HepG2 (cell line): ENCODE measurements at regions not wholly inside any gene's neighbourhood (a gene's known extent, or its start where the extent isn't known, plus 50 kb on each side); places are given as distances from the start of the nearest gene placed in this dataset.

Experiments used
- ATAC-seq: fragments of 200-7000 bp; cut with Tn5 transposase; 3 replicates; pipeline ENCODE4 v1.9.1; 2020; ENCODE audit warnings: mild to moderate bottlenecking, moderate library complexity
- BruUV-seq: library from RNA; stranded (reverse); fragments of 400-500 nt; replicated peaks from 2 replicates; lab custom pipeline; 2021; lab: Mats Ljungman, UMichigan
- CTCF ChIA-PET: fragments of 300-600 bp; formaldehyde crosslinking; extraction: SDS; loops from one replicate; lab custom pipeline; 2021; ENCODE audit warnings: low total read pairs, inconsistent platforms, low intra/inter-chr PET ratio; lab: Yijun Ruan, JAX
- POLR2A ChIA-PET: fragments of 350-600 bp; sonication (Branson Sonifier 250); formaldehyde crosslinking; loops from one replicate; lab custom pipeline; 2020; ENCODE audit warnings: antibody characterized with exemption, inconsistent platforms; lab: Yijun Ruan, JAX
- DNase-seq: peaks from one replicate; pipeline ENCODE4 v3.0.0-alpha.2; 2015; ENCODE audit warnings: low spot score
- FAIRE-seq: peaks from 3 replicates; lab custom pipeline; 2011; peaks lifted over from hg19 to GRCh38; lab: Jason Lieb, UNC
- H2AFZ ChIP-seq: one replicate; pipeline ENCODE4 v1.6.1; 2011; ENCODE audit warnings: low read length, inconsistent platforms
- H3K27ac ChIP-seq: fragments of 300-600 bp; 3 replicates; pipeline ENCODE4 v1.8.0; 2011; ENCODE audit warnings: mixed run types, mild to moderate bottlenecking, mixed read lengths, low read length, inconsistent platforms; ENCODE audit not compliant: insufficient read depth; ENCODE audit errors: extremely low read length
- H3K27me3 ChIP-seq, 2 experiments: fragments of 200-600 bp in 1 of 2; 2 replicates in 1 of 2; 3 replicates in 1 of 2; pipeline versions ENCODE4 v1.6.0 to v1.8.0; 2011; ENCODE audit warnings: low read length in 2 of 2, mild to moderate bottlenecking in 2 of 2, moderate library complexity in 2 of 2, inconsistent platforms in 1 of 2; ENCODE audit not compliant: insufficient read depth in 2 of 2, control insufficient read depth in 1 of 2
- H3K36me3 ChIP-seq, 2 experiments: fragments of 200-600 bp in 1 of 2; replicated peaks in 1 of 2; 2 replicates in 1 of 2; 3 replicates in 1 of 2; pipeline versions ENCODE4 v1.5.1 to v1.8.0; 2011; ENCODE audit warnings: low read length in 2 of 2, inconsistent platforms in 1 of 2; ENCODE audit not compliant: insufficient read depth in 2 of 2, control insufficient read depth in 1 of 2
- H3K4me1 ChIP-seq: 2 replicates; pipeline ENCODE4 v1.5.1; 2012; ENCODE audit warnings: low read length, inconsistent platforms; ENCODE audit not compliant: insufficient read depth
- H3K4me2 ChIP-seq: 2 replicates; pipeline ENCODE4 v1.6.0; 2011; ENCODE audit warnings: low read depth, low read length, inconsistent platforms
- H3K4me3 ChIP-seq, 3 experiments: fragments of 200-600 bp in 1 of 3; sonication (generic), shearing (Covaris generic) in 1 of 3; replicated peaks in 1 of 3; 2 replicates each; pipeline ENCODE4 v1.5.1; 2011 to 2016; ENCODE audit warnings: low read length in 3 of 3, inconsistent platforms in 2 of 3, low read depth in 2 of 3, mild to moderate bottlenecking in 2 of 3, control low read depth in 1 of 3, mixed read lengths in 1 of 3; ENCODE audit not compliant: insufficient read depth in 1 of 3
- H3K79me2 ChIP-seq: one replicate; pipeline ENCODE4 v1.6.1; 2011; ENCODE audit warnings: low read length, inconsistent platforms; ENCODE audit not compliant: insufficient read depth
- H3K9ac ChIP-seq: 2 replicates; pipeline ENCODE4 v1.6.0; 2011; ENCODE audit warnings: mild to moderate bottlenecking, low read depth, low read length, inconsistent platforms; ENCODE audit not compliant: insufficient read depth
- H3K9me3 ChIP-seq: 2 replicates; pipeline ENCODE4 v1.5.1; 2012; ENCODE audit warnings: mild to moderate bottlenecking, low read length
- H4K20me1 ChIP-seq: 2 replicates; pipeline ENCODE4 v1.6.0; 2011; ENCODE audit warnings: inconsistent platforms, mild to moderate bottlenecking, low read length, moderate library complexity; ENCODE audit not compliant: insufficient read depth
- ESRRA ChIP-seq: sonication (generic); formaldehyde crosslinking; IDR thresholded peaks from 2 replicates; pipeline ENCODE4 v1.5.1; 2020; ENCODE audit warnings: mild to moderate bottlenecking, low read depth, missing genetic modification reagents
- LCORL ChIP-seq, 2 experiments: fragments of 450-650 bp in 1 of 2; sonication (generic) in 1 of 2; formaldehyde crosslinking in 1 of 2; IDR thresholded peaks; 2 replicates each; pipeline versions ENCODE4 v1.5.0 to v1.6.1; 2017 to 2020; ENCODE audit warnings: antibody characterized with exemption in 1 of 2, missing genetic modification reagents in 1 of 2
- PHF21A ChIP-seq: sonication (generic); formaldehyde crosslinking; IDR thresholded peaks from 2 replicates; pipeline ENCODE4 v1.5.0; 2020; ENCODE audit warnings: mild to moderate bottlenecking, missing genetic modification reagents
- SP4 ChIP-seq: sonication (generic); formaldehyde crosslinking; IDR thresholded peaks from 2 replicates; pipeline ENCODE4 v1.8.1; 2023; ENCODE audit warnings: mild to moderate bottlenecking, missing genetic modification reagents
- ZBTB43 ChIP-seq: sonication (generic); formaldehyde crosslinking; conservative IDR thresholded peaks from 2 replicates; pipeline ENCODE4 v1.4.0; 2020; ENCODE audit warnings: missing genetic modification reagents
- ZNF3 ChIP-seq: IDR thresholded peaks from 2 replicates; pipeline ENCODE4 v1.7.0; 2017; ENCODE audit warnings: inconsistent platforms
- ZNF607 ChIP-seq: sonication (generic); formaldehyde crosslinking; IDR thresholded peaks from 2 replicates; pipeline ENCODE4 v1.5.1; 2020; ENCODE audit warnings: missing genetic modification reagents, mild to moderate bottlenecking, borderline replicate concordance
- ZNF615 ChIP-seq: sonication (generic); formaldehyde crosslinking; IDR thresholded peaks from 2 replicates; pipeline ENCODE4 v1.5.0; 2020; ENCODE audit warnings: mild to moderate bottlenecking, missing genetic modification reagents, borderline replicate concordance
- ZNF7 ChIP-seq: IDR thresholded peaks from 2 replicates; pipeline ENCODE4 v1.6.1; 2016; ENCODE audit warnings: missing biosample characterization, missing genetic modification reagents
- WGBS: methylation state at CpG from one replicate; pipeline ENCODE4 v1.1.6; 2017; ENCODE audit warnings: low lambda C conversion rate; 5-methylcytosine and 5-hydroxymethylcytosine counted together
- in situ Hi-C: cut with HindIII; loops from 2 replicates; pipeline ENCODE4 v1.10.0; 2017; ENCODE audit warnings: low pct_unique_long_range_greater_than_20kb; ENCODE audit not compliant: extremely low pct_ligation_motif_present
- intact Hi-C: fragments of 100-400 bp; cut with micrococcal nuclease; formaldehyde crosslinking; loops from one replicate; pipeline ENCODE4 v1.10.0; 2022; ENCODE audit not compliant: unreplicated experiment
- TF ChIP-seq, protein P1 (sequence below): sonication (generic); formaldehyde crosslinking; conservative IDR thresholded peaks from 2 replicates; pipeline ENCODE4 v1.4.0; 2020; ENCODE audit warnings: missing genetic modification reagents
- TF ChIP-seq, protein P2 (sequence below): sonication (generic); formaldehyde crosslinking; IDR thresholded peaks from 2 replicates; pipeline ENCODE4 v1.4.0; 2020; ENCODE audit warnings: missing genetic modification reagents, borderline replicate concordance

- WGBS = 4% methylated on average over 3 of the region's 4 CpGs
- intact Hi-C loops (no loop called here), in situ Hi-C loops (no loop called here)
- CTCF ChIA-PET = no interaction called here
- Histone ChIP-seq H3K4me3 (no peak overlapping the region), H3K27ac (no peak overlapping the region), H3K4me2 (no peak overlapping the region), H3K79me2 (no peaks in the 10 kb centered on the region), H3K36me3 (no peaks in the 10 kb centered on the region), H3K9me3 (no peaks in the 10 kb centered on the region), H2AFZ (no peak overlapping the region), H4K20me1 (no peaks in the 10 kb centered on the region), H3K4me1 (no peaks in the 10 kb centered on the region), H3K27me3 (no peaks in the 10 kb centered on the region), H3K9ac (no peak overlapping the region)
- no peak for DNase-seq
- no TSS peak for BruUV-seq
- TF ChIP-seq PHF21A (CRISPR knock-in tag) = no peak
- no peak for TF ChIP-seq ZNF615 (CRISPR knock-in tag)
- TF ChIP-seq, protein P1, sequence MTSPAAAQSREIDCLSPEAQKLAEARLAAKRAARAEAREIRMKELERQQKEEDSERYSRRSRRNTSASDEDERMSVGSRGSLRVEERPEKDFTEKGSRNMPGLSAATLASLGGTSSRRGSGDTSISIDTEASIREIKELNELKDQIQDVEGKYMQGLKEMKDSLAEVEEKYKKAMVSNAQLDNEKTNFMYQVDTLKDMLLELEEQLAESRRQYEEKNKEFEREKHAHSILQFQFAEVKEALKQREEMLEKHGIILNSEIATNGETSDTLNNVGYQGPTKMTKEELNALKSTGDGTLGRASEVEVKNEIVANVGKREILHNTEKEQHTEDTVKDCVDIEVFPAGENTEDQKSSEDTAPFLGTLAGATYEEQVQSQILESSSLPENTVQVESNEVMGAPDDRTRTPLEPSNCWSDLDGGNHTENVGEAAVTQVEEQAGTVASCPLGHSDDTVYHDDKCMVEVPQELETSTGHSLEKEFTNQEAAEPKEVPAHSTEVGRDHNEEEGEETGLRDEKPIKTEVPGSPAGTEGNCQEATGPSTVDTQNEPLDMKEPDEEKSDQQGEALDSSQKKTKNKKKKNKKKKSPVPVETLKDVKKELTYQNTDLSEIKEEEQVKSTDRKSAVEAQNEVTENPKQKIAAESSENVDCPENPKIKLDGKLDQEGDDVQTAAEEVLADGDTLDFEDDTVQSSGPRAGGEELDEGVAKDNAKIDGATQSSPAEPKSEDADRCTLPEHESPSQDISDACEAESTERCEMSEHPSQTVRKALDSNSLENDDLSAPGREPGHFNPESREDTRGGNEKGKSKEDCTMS (CRISPR knock-in tag) = no peak
- TF ChIP-seq, protein P2, sequence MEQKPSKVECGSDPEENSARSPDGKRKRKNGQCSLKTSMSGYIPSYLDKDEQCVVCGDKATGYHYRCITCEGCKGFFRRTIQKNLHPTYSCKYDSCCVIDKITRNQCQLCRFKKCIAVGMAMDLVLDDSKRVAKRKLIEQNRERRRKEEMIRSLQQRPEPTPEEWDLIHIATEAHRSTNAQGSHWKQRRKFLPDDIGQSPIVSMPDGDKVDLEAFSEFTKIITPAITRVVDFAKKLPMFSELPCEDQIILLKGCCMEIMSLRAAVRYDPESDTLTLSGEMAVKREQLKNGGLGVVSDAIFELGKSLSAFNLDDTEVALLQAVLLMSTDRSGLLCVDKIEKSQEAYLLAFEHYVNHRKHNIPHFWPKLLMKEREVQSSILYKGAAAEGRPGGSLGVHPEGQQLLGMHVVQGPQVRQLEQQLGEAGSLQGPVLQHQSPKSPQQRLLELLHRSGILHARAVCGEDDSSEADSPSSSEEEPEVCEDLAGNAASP (CRISPR knock-in tag) = no peak
- no peak for TF ChIP-seq ZNF607 (CRISPR knock-in tag)
- TF ChIP-seq ZNF3 (CRISPR knock-in tag) = no peak
- no peak for TF ChIP-seq ZNF7 (CRISPR knock-in tag)
- TF ChIP-seq SP4 (CRISPR knock-in tag) = no peak
- no peak for TF ChIP-seq LCORL (IDR thresholded peaks at IDR 0.05)
- no peak for TF ChIP-seq LCORL (CRISPR knock-in tag; IDR thresholded peaks at IDR 0.05)
- TF ChIP-seq ESRRA (CRISPR knock-in tag) = no peak
- no peak for TF ChIP-seq ZBTB43 (CRISPR knock-in tag)
- no peak for ATAC-seq
- FAIRE-seq = no peak
- POLR2A ChIA-PET = no interaction called here
Measured at GRCh38 chr7:41039386-41039953, 663.4 kb downstream of the INHBA start.
